ENCODE measurements at regions not wholly inside any gene's neighbourhood (a gene's known extent, or its start where the extent isn't known, plus 50 kb on each side); places are given as distances from the start of the nearest gene placed in this dataset.

DNA sequence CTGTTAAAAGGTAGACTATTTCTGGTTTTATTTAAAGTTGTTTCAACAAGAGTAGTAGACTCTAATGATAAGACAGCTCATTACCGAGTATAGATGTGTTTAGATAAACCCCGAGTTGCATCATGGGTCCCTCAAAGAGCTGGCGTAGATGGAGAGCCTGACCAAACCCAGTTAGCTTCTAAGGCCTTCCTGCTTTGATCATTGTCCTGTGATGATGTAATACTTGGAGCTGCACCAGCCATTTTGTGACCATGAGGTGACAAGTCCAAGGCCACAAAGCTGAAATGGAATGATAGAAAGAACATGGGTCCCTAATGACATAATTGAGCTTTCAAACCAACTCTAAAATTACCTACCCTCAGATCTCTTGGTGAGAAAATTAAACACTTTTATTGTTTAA is 66.6 kb upstream of the TAB3 start:
- in situ Hi-C loops (cut with HindIII; ENCODE audit: low sequenced_read_pairs) = no loop called here
- no peak overlapping the region for H3K4me3 ChIP-seq (ENCODE audit: low read depth, low read length)
- TF ChIP-seq CTCF (IDR thresholded peaks at IDR 0.05; ENCODE audit: low read depth, low read length) = no peak
- no peak for DNase-seq (ENCODE audit: low read depth, low spot score)

- TF ChIP-seq CTCF (IDR thresholded peaks at IDR 0.05; ENCODE audit: low read depth, low read length) = no peak
- DNase-seq (ENCODE audit: low read depth, low spot score) = no peak
- in situ Hi-C loops (cut with HindIII; ENCODE audit: low sequenced_read_pairs) = no loop called here
- H3K4me3 ChIP-seq (ENCODE audit: low read depth, low read length) = no peak overlapping the region
Measured at GRCh38 chrX:30951003-30951402, 61.9 kb upstream of the TAB3 start.

GRCh38 chrX:30950391-30950790 is 61.3 kb upstream of the TAB3 start:
- no peak overlapping the region for H3K4me3 ChIP-seq (ENCODE audit: low read depth, low read length)
- no peak for TF ChIP-seq CTCF (IDR thresholded peaks at IDR 0.05; ENCODE audit: low read depth, low read length)
- no peak for DNase-seq (ENCODE audit: low read depth, low spot score)
- in situ Hi-C loops (cut with HindIII; ENCODE audit: low sequenced_read_pairs) = no loop called here

DNA sequence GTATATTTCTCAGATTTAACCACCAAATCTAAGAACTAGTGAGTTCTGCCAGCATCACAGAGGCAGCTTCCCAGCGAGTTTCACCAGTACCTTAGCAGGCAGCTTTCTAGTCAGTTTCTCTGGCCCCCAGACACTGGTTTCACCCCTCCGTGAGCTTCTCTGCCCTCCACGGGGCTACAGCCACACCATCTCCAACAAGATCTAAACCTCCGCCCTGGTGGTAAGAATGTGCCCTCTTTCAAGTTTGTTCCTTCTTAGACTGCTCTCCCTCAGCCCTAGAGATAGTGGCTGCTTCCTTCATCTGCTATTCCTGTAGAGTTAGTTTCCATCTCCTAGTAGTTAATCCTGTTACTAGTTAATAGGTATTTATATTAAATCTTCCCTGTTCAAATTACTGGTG is 60.5 kb upstream of the TAB3 start:
- in situ Hi-C loops (cut with HindIII; ENCODE audit: low sequenced_read_pairs) = no loop called here
- no peak for TF ChIP-seq CTCF (IDR thresholded peaks at IDR 0.05; ENCODE audit: low read depth, low read length)
- DNase-seq (ENCODE audit: low read depth, low spot score) = no peak
- H3K4me3 ChIP-seq (ENCODE audit: low read depth, low read length) = no peak overlapping the region

- no peak for DNase-seq (ENCODE audit: low read depth, low spot score)
- no peak for TF ChIP-seq CTCF (IDR thresholded peaks at IDR 0.05; ENCODE audit: low read depth, low read length)
- no peak overlapping the region for H3K4me3 ChIP-seq (ENCODE audit: low read depth, low read length)
- in situ Hi-C loops (cut with HindIII; ENCODE audit: low sequenced_read_pairs) = no loop called here
Measured at GRCh38 chrX:30948626-30949025, 59.6 kb upstream of the TAB3 start.

DNA sequence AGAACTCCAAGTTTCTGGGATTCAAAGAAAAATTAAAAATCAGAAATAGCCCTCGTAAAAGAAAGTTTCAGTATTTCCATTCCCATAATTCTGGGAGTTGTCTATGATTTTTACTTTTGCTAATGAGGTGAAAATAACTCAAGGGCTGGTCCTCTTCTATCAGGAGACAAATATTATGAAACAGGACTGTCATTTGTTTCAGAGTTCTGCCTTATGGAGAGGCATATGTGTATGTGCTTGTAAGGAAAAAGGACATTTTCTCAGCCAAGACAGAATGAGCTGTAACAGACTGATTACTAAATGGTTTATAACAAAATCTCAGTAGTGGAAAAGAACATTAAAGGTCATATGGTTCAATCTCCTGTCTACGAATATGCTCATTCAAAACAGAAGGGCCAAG is 59.0 kb upstream of the TAB3 start:
- no peak overlapping the region for H3K4me3 ChIP-seq (ENCODE audit: low read depth, low read length)
- DNase-seq (ENCODE audit: low read depth, low spot score) = no peak
- no peak for TF ChIP-seq CTCF (IDR thresholded peaks at IDR 0.05; ENCODE audit: low read depth, low read length)
- in situ Hi-C loops (cut with HindIII; ENCODE audit: low sequenced_read_pairs) = no loop called here

- no peak for TF ChIP-seq CTCF (IDR thresholded peaks at IDR 0.05; ENCODE audit: low read depth, low read length)
Measured at GRCh38 chrX:30943984-30944383, 54.9 kb upstream of the TAB3 start.

More at GRCh38 chrX:30943984-30944383, 54.9 kb upstream of the TAB3 start:
- DNase-seq (ENCODE audit: low read depth, low spot score) = no peak
- in situ Hi-C loops (cut with HindIII; ENCODE audit: low sequenced_read_pairs) = no loop called here
- no peak overlapping the region for H3K4me3 ChIP-seq (ENCODE audit: low read depth, low read length)
